ENCODE measurements at regions not wholly inside any gene's neighbourhood (a gene's known extent, or its start where the extent isn't known, plus 50 kb on each side); places are given as distances from the start of the nearest gene placed in this dataset.

DNA sequence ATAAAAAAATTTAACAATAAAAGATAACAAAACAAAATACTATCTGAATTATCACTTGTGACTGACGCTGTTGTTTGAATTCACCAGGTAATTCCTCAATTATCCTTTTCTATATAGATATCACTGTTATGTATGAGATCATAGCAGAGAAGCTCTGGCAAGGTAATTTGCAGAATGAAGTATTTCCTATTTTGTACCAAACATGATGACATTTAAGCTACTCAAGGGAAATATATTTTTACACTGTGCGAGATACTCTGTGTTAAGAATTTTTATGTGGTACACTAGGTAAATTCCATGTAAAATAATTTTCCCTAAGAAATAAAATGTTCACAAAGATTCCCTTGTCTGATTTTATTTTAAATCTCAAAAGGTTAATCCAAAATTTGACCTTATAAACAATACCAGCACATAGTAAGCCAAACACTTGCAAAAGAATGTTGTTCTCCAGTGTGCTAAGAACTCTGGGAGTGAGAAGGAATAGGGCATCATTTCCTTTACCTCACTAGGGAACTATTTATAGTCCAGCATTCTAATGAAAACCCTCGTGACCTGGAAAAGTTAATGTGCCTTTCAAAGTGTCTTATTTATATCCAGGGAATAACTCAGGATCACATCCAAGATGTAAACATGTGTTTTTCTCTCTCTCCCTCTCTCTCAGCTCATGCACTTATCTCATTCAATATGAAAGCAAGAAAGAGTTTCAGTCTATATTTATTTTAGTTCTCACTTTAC lies 115.2 kb upstream of the RAP1B start:
- H3K4me3 ChIP-seq (ENCODE audit: control insufficient read depth, low read depth, low read length) = no peak overlapping the region
- TF ChIP-seq, protein P1, sequence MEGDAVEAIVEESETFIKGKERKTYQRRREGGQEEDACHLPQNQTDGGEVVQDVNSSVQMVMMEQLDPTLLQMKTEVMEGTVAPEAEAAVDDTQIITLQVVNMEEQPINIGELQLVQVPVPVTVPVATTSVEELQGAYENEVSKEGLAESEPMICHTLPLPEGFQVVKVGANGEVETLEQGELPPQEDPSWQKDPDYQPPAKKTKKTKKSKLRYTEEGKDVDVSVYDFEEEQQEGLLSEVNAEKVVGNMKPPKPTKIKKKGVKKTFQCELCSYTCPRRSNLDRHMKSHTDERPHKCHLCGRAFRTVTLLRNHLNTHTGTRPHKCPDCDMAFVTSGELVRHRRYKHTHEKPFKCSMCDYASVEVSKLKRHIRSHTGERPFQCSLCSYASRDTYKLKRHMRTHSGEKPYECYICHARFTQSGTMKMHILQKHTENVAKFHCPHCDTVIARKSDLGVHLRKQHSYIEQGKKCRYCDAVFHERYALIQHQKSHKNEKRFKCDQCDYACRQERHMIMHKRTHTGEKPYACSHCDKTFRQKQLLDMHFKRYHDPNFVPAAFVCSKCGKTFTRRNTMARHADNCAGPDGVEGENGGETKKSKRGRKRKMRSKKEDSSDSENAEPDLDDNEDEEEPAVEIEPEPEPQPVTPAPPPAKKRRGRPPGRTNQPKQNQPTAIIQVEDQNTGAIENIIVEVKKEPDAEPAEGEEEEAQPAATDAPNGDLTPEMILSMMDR (IDR thresholded peaks at IDR 0.05; ENCODE audit: control insufficient read depth, insufficient read depth, low read depth, low read length, missing control alignments) = no peak
- peak; percentile 70 for DNase-seq (ENCODE audit: low read depth)

DNA sequence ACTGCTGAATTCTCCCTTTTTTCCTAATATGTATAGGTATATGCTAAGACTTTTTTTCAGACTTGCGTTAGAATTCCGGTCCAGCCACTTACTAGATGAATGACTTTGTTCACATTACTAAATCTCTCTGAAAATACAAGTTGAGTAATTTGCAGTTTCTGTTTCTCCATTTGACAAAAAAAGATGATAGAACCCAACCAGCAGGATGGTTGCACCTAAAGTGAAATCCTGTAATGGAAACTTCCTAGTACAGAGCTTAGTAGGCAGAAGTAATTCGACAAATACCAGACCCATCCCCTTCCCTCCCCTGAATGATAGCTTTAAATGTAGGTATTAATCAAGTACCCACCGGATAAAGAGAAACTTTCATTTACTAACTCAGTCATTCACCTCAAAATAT lies 113.6 kb upstream of the RAP1B start:
- no peak overlapping the region for H3K4me3 ChIP-seq (ENCODE audit: control insufficient read depth, low read depth, low read length)
- TF ChIP-seq, protein P1 (IDR thresholded peaks at IDR 0.05; ENCODE audit: control insufficient read depth, insufficient read depth, low read depth, low read length, missing control alignments) = no peak
- no peak for DNase-seq (ENCODE audit: low read depth)

DNA sequence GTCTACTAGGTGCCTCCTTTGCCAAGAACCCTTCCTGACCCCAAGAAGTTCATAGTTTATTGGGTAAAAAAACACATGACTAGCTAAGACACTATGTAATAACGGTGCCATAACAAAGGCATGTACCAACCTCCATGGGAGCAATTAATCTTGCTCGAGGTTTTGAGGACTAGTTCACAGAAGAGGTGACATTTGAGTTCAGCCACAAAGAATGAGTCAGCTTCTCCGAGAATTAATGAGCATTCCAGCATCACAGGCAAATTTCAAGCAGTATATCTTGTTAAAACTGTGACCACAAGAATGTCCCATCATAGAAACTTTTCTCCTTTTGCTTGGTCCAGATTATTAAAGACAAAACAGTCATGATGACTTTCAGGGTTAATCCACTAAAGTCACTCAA lies 113.0 kb upstream of the RAP1B start:
- TF ChIP-seq, protein P1 (IDR thresholded peaks at IDR 0.05; ENCODE audit: control insufficient read depth, insufficient read depth, low read depth, low read length, missing control alignments) = no peak
- no peak overlapping the region for H3K4me3 ChIP-seq (ENCODE audit: control insufficient read depth, low read depth, low read length)
- peak; percentile 100 for DNase-seq (ENCODE audit: low read depth)

DNA sequence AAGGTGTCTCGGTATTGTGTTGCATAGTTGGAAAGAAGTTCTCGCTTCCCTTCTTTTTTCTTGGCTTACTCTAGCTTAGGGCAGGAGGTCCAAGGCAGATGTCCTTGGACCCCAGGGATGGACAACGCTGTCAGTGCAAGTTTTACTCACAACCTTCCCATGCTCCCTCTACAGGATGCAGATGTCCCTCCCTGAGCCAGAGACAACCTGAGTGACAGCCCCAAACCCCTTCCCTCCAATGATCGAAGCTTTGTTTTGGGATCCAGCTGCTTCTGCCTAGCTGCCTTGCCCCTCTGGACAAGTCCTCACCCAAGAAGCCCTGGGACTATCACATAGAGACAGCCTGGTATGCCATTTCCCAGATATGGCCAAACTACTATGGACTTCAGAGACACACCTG lies 112.0 kb upstream of the RAP1B start:
- no peak for DNase-seq (ENCODE audit: low read depth)
- no peak overlapping the region for H3K4me3 ChIP-seq (ENCODE audit: control insufficient read depth, low read depth, low read length)
- TF ChIP-seq, protein P1 (IDR thresholded peaks at IDR 0.05; ENCODE audit: control insufficient read depth, insufficient read depth, low read depth, low read length, missing control alignments) = no peak

DNA sequence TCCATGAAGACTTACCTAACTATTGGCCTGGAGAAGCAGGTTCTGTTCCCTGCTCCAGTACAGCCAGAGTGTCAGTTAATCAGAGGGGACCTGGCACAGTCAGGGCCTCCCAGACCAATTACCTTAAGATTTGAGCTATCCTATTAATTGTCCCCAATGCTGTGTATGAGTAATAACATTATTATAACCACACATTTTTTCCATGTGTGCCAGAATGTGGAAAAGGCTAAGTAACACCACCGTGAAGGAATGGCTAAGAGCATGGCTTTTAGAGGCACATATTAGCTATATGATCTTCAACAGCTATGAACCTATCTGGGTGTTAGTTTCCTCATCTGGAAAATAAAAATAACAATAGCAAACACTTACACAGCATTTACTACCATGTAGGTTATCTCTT lies 111.1 kb upstream of the RAP1B start:
- DNase-seq (ENCODE audit: low read depth) = no peak
- TF ChIP-seq, protein P1 (IDR thresholded peaks at IDR 0.05; ENCODE audit: control insufficient read depth, insufficient read depth, low read depth, low read length, missing control alignments) = no peak
- no peak overlapping the region for H3K4me3 ChIP-seq (ENCODE audit: control insufficient read depth, low read depth, low read length)

DNA sequence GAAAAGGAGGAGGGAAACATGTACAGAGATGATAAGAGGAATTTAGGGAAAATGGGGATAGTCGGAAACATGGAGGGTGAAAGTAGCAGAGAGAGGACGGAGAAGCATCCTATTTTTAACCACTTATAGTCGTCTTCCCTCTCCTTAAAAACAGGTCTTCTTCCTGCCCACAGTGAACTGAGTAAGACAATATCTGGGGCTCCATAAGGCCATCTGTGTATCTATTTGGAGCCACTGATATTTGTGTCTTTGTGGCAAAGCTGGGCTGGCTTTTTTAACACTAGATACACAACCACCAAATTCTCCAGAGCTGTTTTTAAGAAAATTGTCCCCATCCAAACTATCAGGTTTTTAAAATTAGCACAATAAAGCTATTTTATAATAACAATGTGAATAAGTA lies 109.5 kb upstream of the RAP1B start:
- TF ChIP-seq, protein P1 (IDR thresholded peaks at IDR 0.05; ENCODE audit: control insufficient read depth, insufficient read depth, low read depth, low read length, missing control alignments) = no peak
- no peak for DNase-seq (ENCODE audit: low read depth)
- no peak overlapping the region for H3K4me3 ChIP-seq (ENCODE audit: control insufficient read depth, low read depth, low read length)
